WTC11 (cell line): ENCODE measurements at regions not wholly inside any gene's neighbourhood (a gene's known extent, or its start where the extent isn't known, plus 50 kb on each side); places are given as distances from the start of the nearest gene placed in this dataset.

ENCODE experiments used
- ATAC-seq: fragments of 200-7000 bp; cut with Tn5 transposase; 2 replicates; pipeline ENCODE4 v1.10.0; 2021; ENCODE audit warnings: mild to moderate bottlenecking, moderate library complexity
- CTCF ChIA-PET: fragments of 300-600 bp; sonication (Branson Sonifier 250); formaldehyde crosslinking; loops from one replicate; lab custom pipeline; 2021; ENCODE audit warnings: antibody characterized with exemption; lab: Charles Lee
- POLR2A ChIA-PET: fragments of 350-600 bp; sonication (Branson Sonifier 250); formaldehyde crosslinking; loops from one replicate; lab custom pipeline; 2021; ENCODE audit warnings: antibody characterized with exemption; lab: Charles Lee
- DNase-seq: peaks from one replicate; pipeline ENCODE4 v3.0.0; 2021; ENCODE audit warnings: low spot score
- H3K27ac Mint-ChIP-seq: 2 replicates; pipeline ENCODE4 v1.8.0; 2021; ENCODE audit warnings: mixed read lengths
- H3K27me3 Mint-ChIP-seq: 2 replicates; pipeline ENCODE4 v1.8.0; 2021; ENCODE audit warnings: low read depth, mild to moderate bottlenecking, moderate library complexity, mixed read lengths
- H3K36me3 Mint-ChIP-seq: 2 replicates; pipeline ENCODE4 v1.8.0; 2021; ENCODE audit warnings: mixed read lengths
- H3K4me1 Mint-ChIP-seq: 2 replicates; pipeline ENCODE4 v1.8.0; 2022; ENCODE audit warnings: mixed read lengths
- H3K4me3 Mint-ChIP-seq: 2 replicates; pipeline ENCODE4 v1.8.0; 2021; ENCODE audit warnings: mild to moderate bottlenecking, moderate library complexity, mixed read lengths
- H3K9me3 Mint-ChIP-seq: 2 replicates; pipeline ENCODE4 v1.8.0; 2021; ENCODE audit warnings: mixed read lengths
- AR ChIP-seq: fragments of 250-450 bp; sonication (Bioruptor Pico); IDR thresholded peaks from 2 replicates; pipeline ENCODE4 v1.9.0; 2021; ENCODE audit warnings: mild to moderate bottlenecking
- ATF6 ChIP-seq: sonication (generic); formaldehyde crosslinking; IDR thresholded peaks from 2 replicates; pipeline ENCODE4 v1.8.1; 2023; ENCODE audit warnings: mild to moderate bottlenecking, missing genetic modification reagents
- ESRRA ChIP-seq: sonication (generic); formaldehyde crosslinking; IDR thresholded peaks from 2 replicates; pipeline ENCODE4 v1.8.1; 2022; ENCODE audit warnings: mild to moderate bottlenecking, missing genetic modification reagents, borderline replicate concordance
- GTF2I ChIP-seq: fragments of 250-450 bp; sonication (Bioruptor Pico); conservative IDR thresholded peaks from 2 replicates; pipeline ENCODE4 v1.4.0; 2021; ENCODE audit warnings: mild to moderate bottlenecking
- JAZF1 ChIP-seq: fragments of 250-450 bp; sonication (Bioruptor Pico); IDR thresholded peaks from 2 replicates; pipeline ENCODE4 v1.9.0; 2021; ENCODE audit warnings: moderate library complexity, mild to moderate bottlenecking, inconsistent platforms
- MYBL2 ChIP-seq: sonication (generic); formaldehyde crosslinking; IDR thresholded peaks from 2 replicates; pipeline ENCODE4 v1.8.1; 2023; ENCODE audit warnings: mild to moderate bottlenecking, moderate library complexity, missing genetic modification reagents
- NFYB ChIP-seq: sonication (generic); formaldehyde crosslinking; conservative IDR thresholded peaks from 2 replicates; pipeline ENCODE4 v1.8.0; 2022; ENCODE audit warnings: low read depth, missing genetic modification reagents
- STAT6 ChIP-seq: sonication (generic); formaldehyde crosslinking; conservative IDR thresholded peaks from 2 replicates; pipeline ENCODE4 v1.8.1; 2023; ENCODE audit warnings: mild to moderate bottlenecking, low read depth, missing genetic modification reagents, moderate library complexity
- ZNF138 ChIP-seq: sonication (generic); formaldehyde crosslinking; conservative IDR thresholded peaks from 2 replicates; pipeline ENCODE4 v1.8.1; 2022; ENCODE audit warnings: mild to moderate bottlenecking, moderate library complexity, missing genetic modification reagents
- ZNF232 ChIP-seq: sonication (generic); formaldehyde crosslinking; IDR thresholded peaks from 2 replicates; pipeline ENCODE4 v1.8.0; 2022; ENCODE audit warnings: mild to moderate bottlenecking, missing genetic modification reagents
- ZNF532 ChIP-seq: fragments of 250-450 bp; sonication (Bioruptor Pico); IDR thresholded peaks from 2 replicates; pipeline ENCODE4 v1.9.0; 2021; ENCODE audit warnings: mild to moderate bottlenecking, borderline replicate concordance
- TF ChIP-seq, protein P1 (sequence below): sonication (generic); formaldehyde crosslinking; IDR thresholded peaks from 2 replicates; pipeline ENCODE4 v1.8.0; 2022; ENCODE audit warnings: mild to moderate bottlenecking, missing genetic modification reagents
- TF ChIP-seq, protein P2 (sequence below): sonication (generic); formaldehyde crosslinking; IDR thresholded peaks from 2 replicates; pipeline ENCODE4 v1.8.1; 2023; ENCODE audit warnings: mild to moderate bottlenecking, missing genetic modification reagents, moderate library complexity

GRCh38 chr9:126149661-126150060 is 177.0 kb upstream of the MVB12B start:
- H3K4me3 Mint-ChIP-seq, result no peak overlapping the region
- H3K4me1 Mint-ChIP-seq, result peaks cover 19% of the 10 kb centered on the region
- POLR2A ChIA-PET, result interaction anchor here (0.6 to 1.0 kb wide), 2 partner anchors 84 to 759 kb away, joined by 4 read pairs; no protein-coding TSS in a partner anchor
- CTCF ChIA-PET, result interaction anchor here (1.6 to 2.5 kb wide), 3 partner anchors 10 to 741 kb away, joined by 3 to 8 read pairs (median 6); no protein-coding TSS in a partner anchor
- TF ChIP-seq MYBL2 (CRISPR knock-in tag), result no peak
- no peak for TF ChIP-seq ESRRA (CRISPR knock-in tag)
- TF ChIP-seq ZNF532, result no peak
- TF ChIP-seq, protein P1, sequence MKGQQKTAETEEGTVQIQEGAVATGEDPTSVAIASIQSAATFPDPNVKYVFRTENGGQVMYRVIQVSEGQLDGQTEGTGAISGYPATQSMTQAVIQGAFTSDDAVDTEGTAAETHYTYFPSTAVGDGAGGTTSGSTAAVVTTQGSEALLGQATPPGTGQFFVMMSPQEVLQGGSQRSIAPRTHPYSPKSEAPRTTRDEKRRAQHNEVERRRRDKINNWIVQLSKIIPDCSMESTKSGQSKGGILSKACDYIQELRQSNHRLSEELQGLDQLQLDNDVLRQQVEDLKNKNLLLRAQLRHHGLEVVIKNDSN (CRISPR knock-in tag), result no peak
- no peak for TF ChIP-seq GTF2I (CRISPR knock-in tag)
- no peak for TF ChIP-seq ZNF138 (CRISPR knock-in tag)
- no peak for TF ChIP-seq AR (CRISPR knock-in tag)
- peaks cover 58% of the 10 kb centered on the region for H3K27me3 Mint-ChIP-seq
- H3K36me3 Mint-ChIP-seq, result no peaks in the 10 kb centered on the region
- peaks cover 3% of the 10 kb centered on the region; the same call in 1 of the 2 replicates for H3K9me3 Mint-ChIP-seq
- ATAC-seq (no peak), DNase-seq (no peak)
- no peak overlapping the region for H3K27ac Mint-ChIP-seq

GRCh38 chr9:126150411-126151030 is 176.1 kb upstream of the MVB12B start:
- DNase-seq (no peak), ATAC-seq (no peak)
- TF ChIP-seq JAZF1 (CRISPR knock-in tag) (no peak), NFYB (CRISPR knock-in tag) (no peak), ATF6 (CRISPR knock-in tag) (no peak), ZNF232 (CRISPR knock-in tag) (no peak), STAT6 (CRISPR knock-in tag) (no peak)
- TF ChIP-seq, protein P2, sequence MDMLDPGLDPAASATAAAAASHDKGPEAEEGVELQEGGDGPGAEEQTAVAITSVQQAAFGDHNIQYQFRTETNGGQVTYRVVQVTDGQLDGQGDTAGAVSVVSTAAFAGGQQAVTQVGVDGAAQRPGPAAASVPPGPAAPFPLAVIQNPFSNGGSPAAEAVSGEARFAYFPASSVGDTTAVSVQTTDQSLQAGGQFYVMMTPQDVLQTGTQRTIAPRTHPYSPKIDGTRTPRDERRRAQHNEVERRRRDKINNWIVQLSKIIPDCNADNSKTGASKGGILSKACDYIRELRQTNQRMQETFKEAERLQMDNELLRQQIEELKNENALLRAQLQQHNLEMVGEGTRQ (CRISPR knock-in tag), result peak; percentile 76
- Mint-ChIP-seq H3K4me1 (peaks cover 19% of the 10 kb centered on the region), H3K9me3 (peaks cover 3% of the 10 kb centered on the region; the same call in 1 of the 2 replicates), H3K27me3 (peaks cover 49% of the 10 kb centered on the region), H3K36me3 (no peaks in the 10 kb centered on the region), H3K4me3 (no peak overlapping the region), H3K27ac (no peak overlapping the region)
- ChIA-PET POLR2A (interaction anchor here (1.0 kb wide), 1 partner anchor 83 kb away, joined by 4 read pairs; no protein-coding TSS in a partner anchor), CTCF (interaction anchor here (1.6 to 2.4 kb wide), 2 partner anchors 724 to 742 kb away, joined by 3 to 6 read pairs; no protein-coding TSS in a partner anchor)
